Uterus (tissue), 2 donors: ENCODE measurements at regions not wholly inside any gene's neighbourhood (a gene's known extent, or its start where the extent isn't known, plus 50 kb on each side); places are given as distances from the start of the nearest gene placed in this dataset.

Experiments used
- POLR2A ChIP-seq, 2 donors: fragments of 450-650 bp; IDR thresholded peaks; one replicate each; pipeline ENCODE4 v1.6.1; 2016; ENCODE audit warnings: antibody characterized with exemption in 2 of 2, mild to moderate bottlenecking in 1 of 2, moderate library complexity in 1 of 2
- TF ChIP-seq, protein P1 (sequence below), 4 experiments: fragments of 200-600 bp in 2 of 4; fragments of 450-650 bp in 2 of 4; sonication (generic) in 2 of 4; IDR thresholded peaks; one replicate each; pipeline ENCODE4 v1.5.1; 2016 to 2019; ENCODE audit warnings: antibody characterized with exemption in 4 of 4, mild to moderate bottlenecking in 2 of 4, moderate library complexity in 1 of 4

DNA sequence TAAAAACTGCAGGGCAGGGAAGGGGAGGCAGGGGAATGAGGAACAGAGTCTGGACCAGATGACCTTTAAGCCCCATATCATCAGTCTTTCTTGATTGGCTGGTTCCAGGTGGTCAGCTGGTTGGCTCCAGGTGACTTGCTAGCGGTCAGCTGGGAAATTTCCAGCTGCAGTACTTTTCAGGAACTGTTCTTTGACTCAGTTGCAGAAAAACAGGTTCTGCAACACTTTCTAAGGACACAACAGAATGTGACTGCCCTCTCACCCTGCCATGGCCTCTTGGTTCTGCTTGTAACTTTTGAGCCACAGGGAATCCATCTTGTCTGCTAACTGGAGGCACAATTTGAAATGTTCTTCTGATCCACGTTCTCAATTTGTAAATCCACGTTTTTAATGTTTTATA, 278.3 kb upstream of the LRATD1 start:
- TF ChIP-seq, protein P1, sequence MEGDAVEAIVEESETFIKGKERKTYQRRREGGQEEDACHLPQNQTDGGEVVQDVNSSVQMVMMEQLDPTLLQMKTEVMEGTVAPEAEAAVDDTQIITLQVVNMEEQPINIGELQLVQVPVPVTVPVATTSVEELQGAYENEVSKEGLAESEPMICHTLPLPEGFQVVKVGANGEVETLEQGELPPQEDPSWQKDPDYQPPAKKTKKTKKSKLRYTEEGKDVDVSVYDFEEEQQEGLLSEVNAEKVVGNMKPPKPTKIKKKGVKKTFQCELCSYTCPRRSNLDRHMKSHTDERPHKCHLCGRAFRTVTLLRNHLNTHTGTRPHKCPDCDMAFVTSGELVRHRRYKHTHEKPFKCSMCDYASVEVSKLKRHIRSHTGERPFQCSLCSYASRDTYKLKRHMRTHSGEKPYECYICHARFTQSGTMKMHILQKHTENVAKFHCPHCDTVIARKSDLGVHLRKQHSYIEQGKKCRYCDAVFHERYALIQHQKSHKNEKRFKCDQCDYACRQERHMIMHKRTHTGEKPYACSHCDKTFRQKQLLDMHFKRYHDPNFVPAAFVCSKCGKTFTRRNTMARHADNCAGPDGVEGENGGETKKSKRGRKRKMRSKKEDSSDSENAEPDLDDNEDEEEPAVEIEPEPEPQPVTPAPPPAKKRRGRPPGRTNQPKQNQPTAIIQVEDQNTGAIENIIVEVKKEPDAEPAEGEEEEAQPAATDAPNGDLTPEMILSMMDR (IDR thresholded peaks at IDR 0.05), result no peak
- no peak for TF ChIP-seq POLR2A (IDR thresholded peaks at IDR 0.05)
